DOHH2 (cell line): ENCODE measurements at regions not wholly inside any gene's neighbourhood (a gene's known extent, or its start where the extent isn't known, plus 50 kb on each side); places are given as distances from the start of the nearest gene placed in this dataset.

Experiments used
- CTCF ChIP-seq: fragments of 200-600 bp; sonication (generic); IDR thresholded peaks from one replicate; pipeline ENCODE4 v1.5.1; 2014; ENCODE audit warnings: antibody characterized with exemption, mild to moderate bottlenecking, low read depth, low read length; ENCODE audit not compliant: poor library complexity, severe bottlenecking
- EZH2phosphoT487 ChIP-seq: fragments of 200-600 bp; sonication (generic); IDR thresholded peaks from 2 replicates; pipeline ENCODE4 v1.6.1; 2017; ENCODE audit warnings: borderline replicate concordance, mild to moderate bottlenecking, antibody characterized with exemption, low read length, moderate library complexity, mixed read lengths

- TF ChIP-seq CTCF, result no peak
- no peak for TF ChIP-seq EZH2phosphoT487
These were observed 146.4 kb upstream of the DIAPH2 start for GRCh38 chrX:96538104-96538725.
